ENCODE measurements at regions not wholly inside any gene's neighbourhood (a gene's known extent, or its start where the extent isn't known, plus 50 kb on each side); places are given as distances from the start of the nearest gene placed in this dataset.

GRCh38 chr5:71825992-71826391 is 106.9 kb downstream of the CARTPT start:
- no peak for TF ChIP-seq CTCF (IDR thresholded peaks at IDR 0.05)
- H3K9me3 ChIP-seq: peaks cover 0 to 19% of the 10 kb centered on the region in 2 donors
- H3K27ac ChIP-seq: no peak overlapping the region

GRCh38 chr5:71828291-71829040 is 109.4 kb downstream of the CARTPT start:
- Histone ChIP-seq H3K4me3 (no peak overlapping the region), H3K4me1 (peaks cover 0 to 22% of the 10 kb centered on the region in 2 donors), H3K27me3 (no peaks in the 10 kb centered on the region), H3K36me3 (no peaks in the 10 kb centered on the region), H3K9me3 (peaks cover 0 to 18% of the 10 kb centered on the region in 2 donors), H3K27ac (no peak overlapping the region)
- no peak for DNase-seq (ENCODE audit: low spot score)
- no peak for TF ChIP-seq CTCF (IDR thresholded peaks at IDR 0.05)

More at GRCh38 chr5:71825992-71826391, 106.9 kb downstream of the CARTPT start:
- DNase-seq (ENCODE audit: low spot score): no peak
- Histone ChIP-seq H3K27me3 (no peaks in the 10 kb centered on the region), H3K4me1 (peaks cover 0 to 16% of the 10 kb centered on the region in 2 donors), H3K4me3 (no peak overlapping the region), H3K36me3 (no peaks in the 10 kb centered on the region)

- no peak overlapping the region for H3K4me3 ChIP-seq
- no peak overlapping the region for H3K27ac ChIP-seq
- TF ChIP-seq CTCF (IDR thresholded peaks at IDR 0.05): no peak
- DNase-seq (ENCODE audit: low spot score): no peak
- H3K4me1 ChIP-seq: peaks cover 0 to 22% of the 10 kb centered on the region in 2 donors
- H3K9me3 ChIP-seq: peaks cover 0 to 18% of the 10 kb centered on the region in 2 donors
- H3K36me3 ChIP-seq: no peaks in the 10 kb centered on the region
- H3K27me3 ChIP-seq: no peaks in the 10 kb centered on the region
Observed at GRCh38 chr5:71829206-71829605, 110.1 kb downstream of the CARTPT start.

- DNase-seq (ENCODE audit: low spot score): peak; percentile 66
- H3K9me3 ChIP-seq: peaks cover 0 to 13% of the 10 kb centered on the region in 2 donors
- no peaks in the 10 kb centered on the region for H3K27me3 ChIP-seq
- peaks cover 0 to 22% of the 10 kb centered on the region in 2 donors for H3K4me1 ChIP-seq
- H3K4me3 ChIP-seq: no peak overlapping the region
- TF ChIP-seq CTCF (IDR thresholded peaks at IDR 0.05): no peak
- H3K36me3 ChIP-seq: no peaks in the 10 kb centered on the region
- peak overlapping the region; percentile 59 to 85 for H3K27ac ChIP-seq
Observed at GRCh38 chr5:71830681-71831539, 111.8 kb downstream of the CARTPT start.

GRCh38 chr5:71832812-71833715 is 114.0 kb downstream of the CARTPT start:
- Histone ChIP-seq H3K9me3 (no peaks in the 10 kb centered on the region), H3K4me1 (peaks cover 0 to 22% of the 10 kb centered on the region in 2 donors), H3K27me3 (no peaks in the 10 kb centered on the region), H3K36me3 (no peaks in the 10 kb centered on the region), H3K4me3 (no peak overlapping the region), H3K27ac (no peak overlapping the region)
- no peak for TF ChIP-seq CTCF (IDR thresholded peaks at IDR 0.05)
- DNase-seq (ENCODE audit: low spot score): no peak

All from right atrium auricular region (tissue), 2 donors.